ENCODE measurements at regions not wholly inside any gene's neighbourhood (a gene's known extent, or its start where the extent isn't known, plus 50 kb on each side); places are given as distances from the start of the nearest gene placed in this dataset.
A peak's percentile ranks its signal among the peaks of the same experiment; 100 is the strongest.
"Not testable (repeated sequence)": the region's sequence is repeated elsewhere in the genome, so short reads cannot be mapped to it uniquely, and the experiment has no call there.

- not testable (repeated sequence) for H3K4me1 Mint-ChIP-seq (ENCODE audit: low read depth); H3K36me3 Mint-ChIP-seq (ENCODE audit: low read depth); H3K4me3 Mint-ChIP-seq; H3K27ac Mint-ChIP-seq; H3K9me3 Mint-ChIP-seq; H3K27me3 Mint-ChIP-seq (ENCODE audit: low read depth)
These were observed 125.3 kb upstream of the SIMC1 start for GRCh38 chr5:176112888-176113287.

GRCh38 chr5:176113673-176114335 is 124.4 kb upstream of the SIMC1 start:
- not testable (repeated sequence) for H3K27ac Mint-ChIP-seq; H3K9me3 Mint-ChIP-seq; H3K36me3 Mint-ChIP-seq (ENCODE audit: low read depth); H3K4me1 Mint-ChIP-seq (ENCODE audit: low read depth); H3K27me3 Mint-ChIP-seq (ENCODE audit: low read depth); H3K4me3 Mint-ChIP-seq

- not testable (repeated sequence) for H3K27me3 Mint-ChIP-seq (ENCODE audit: low read depth); H3K4me3 Mint-ChIP-seq; H3K36me3 Mint-ChIP-seq (ENCODE audit: low read depth); H3K9me3 Mint-ChIP-seq; H3K4me1 Mint-ChIP-seq (ENCODE audit: low read depth); H3K27ac Mint-ChIP-seq
These were observed 123.4 kb upstream of the SIMC1 start for GRCh38 chr5:176114825-176115224.

- H3K4me1 Mint-ChIP-seq (ENCODE audit: low read depth); H3K27me3 Mint-ChIP-seq (ENCODE audit: low read depth); H3K4me3 Mint-ChIP-seq; H3K27ac Mint-ChIP-seq; H3K9me3 Mint-ChIP-seq; H3K36me3 Mint-ChIP-seq (ENCODE audit: low read depth): not testable (repeated sequence)
These were observed 120.5 kb upstream of the SIMC1 start for GRCh38 chr5:176117699-176118238.

DNA sequence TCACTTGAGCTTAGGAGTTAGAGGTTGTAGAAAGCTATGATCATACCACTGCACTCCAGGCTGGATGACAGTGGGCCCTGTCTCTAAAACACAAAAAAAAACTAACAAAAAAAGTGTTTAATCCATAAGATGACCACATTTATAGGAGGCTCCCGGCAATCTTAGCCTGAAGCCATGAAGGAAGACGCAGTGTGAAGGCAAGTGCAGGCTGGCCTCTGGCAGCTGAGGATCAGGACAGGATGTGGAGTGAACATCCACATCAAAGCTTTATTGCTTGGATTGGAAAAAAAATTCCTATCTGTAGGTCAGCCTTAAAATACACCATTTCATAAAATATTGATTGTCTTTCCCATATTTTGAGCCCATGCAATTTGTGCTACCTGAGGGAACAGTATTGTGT is 115.9 kb upstream of the SIMC1 start:
- H3K9me3 Mint-ChIP-seq; H3K27ac Mint-ChIP-seq; H3K4me3 Mint-ChIP-seq; H3K27me3 Mint-ChIP-seq (ENCODE audit: low read depth); H3K4me1 Mint-ChIP-seq (ENCODE audit: low read depth); H3K36me3 Mint-ChIP-seq (ENCODE audit: low read depth): not testable (repeated sequence)

GRCh38 chr5:176124120-176124519 is 114.1 kb upstream of the SIMC1 start:
- not testable (repeated sequence) for H3K9me3 Mint-ChIP-seq; H3K36me3 Mint-ChIP-seq (ENCODE audit: low read depth); H3K27ac Mint-ChIP-seq; H3K4me1 Mint-ChIP-seq (ENCODE audit: low read depth); H3K27me3 Mint-ChIP-seq (ENCODE audit: low read depth); H3K4me3 Mint-ChIP-seq

- no peak overlapping the region for H3K4me3 Mint-ChIP-seq
- peaks cover 40% of the 10 kb centered on the region for H3K27me3 Mint-ChIP-seq (ENCODE audit: low read depth)
- H3K4me1 Mint-ChIP-seq (ENCODE audit: low read depth), result peaks cover 5% of the 10 kb centered on the region
- peaks cover 3% of the 10 kb centered on the region for H3K9me3 Mint-ChIP-seq
- no peak overlapping the region for H3K27ac Mint-ChIP-seq
- no peaks in the 10 kb centered on the region for H3K36me3 Mint-ChIP-seq (ENCODE audit: low read depth)
These were observed 106.5 kb upstream of the SIMC1 start for GRCh38 chr5:176131771-176132170.

DNA sequence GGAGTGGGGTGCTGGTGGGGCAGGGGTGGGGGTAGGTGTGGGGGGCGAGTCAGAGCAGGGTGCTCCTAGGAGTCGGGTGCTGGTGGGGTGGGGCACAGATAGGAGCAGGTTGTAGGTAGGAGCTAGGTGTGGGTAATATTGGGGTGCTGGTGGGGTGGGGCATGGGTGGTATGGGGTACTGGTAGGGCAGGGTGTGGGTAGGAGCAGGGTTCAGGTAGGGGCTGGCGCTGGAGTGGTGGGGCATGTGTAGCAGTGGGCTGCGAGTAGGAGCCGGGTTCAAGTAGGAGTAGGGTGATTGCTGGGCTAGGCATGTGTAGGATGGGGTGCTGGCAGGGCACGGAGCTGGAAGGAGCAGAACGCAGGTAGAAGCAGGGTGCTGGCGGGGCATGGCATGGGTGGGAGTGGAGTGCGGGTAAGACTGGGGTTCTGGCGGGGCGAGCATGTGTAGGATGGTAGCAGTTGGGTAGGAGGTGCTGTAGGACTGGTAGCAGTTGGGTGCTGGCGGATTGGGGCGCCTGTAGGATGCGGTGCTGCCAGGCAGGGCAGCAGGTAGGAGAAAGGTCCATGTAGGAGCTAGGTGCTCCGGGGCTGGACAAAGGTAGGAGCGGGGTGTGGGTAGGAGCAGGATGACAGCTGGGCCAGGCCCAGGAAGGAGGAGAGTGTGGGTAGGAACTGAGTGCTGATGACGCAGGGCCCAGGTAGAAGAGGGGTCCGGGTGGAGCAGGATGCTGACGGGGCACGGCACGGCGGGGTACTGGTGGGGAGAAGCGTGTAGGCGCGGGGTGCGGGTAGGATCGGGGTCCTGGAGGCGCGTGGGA is 105.5 kb upstream of the SIMC1 start:
- Mint-ChIP-seq H3K4me1 (ENCODE audit: low read depth) (peaks cover 5% of the 10 kb centered on the region), H3K27me3 (ENCODE audit: low read depth) (peaks cover 45% of the 10 kb centered on the region), H3K9me3 (peaks cover 3% of the 10 kb centered on the region), H3K36me3 (ENCODE audit: low read depth) (no peaks in the 10 kb centered on the region), H3K4me3 (peak overlapping the region; percentile 40), H3K27ac (no peak overlapping the region)

GRCh38 chr5:176133289-176133870 is 104.8 kb upstream of the SIMC1 start:
- H3K9me3 Mint-ChIP-seq, result peaks cover 3% of the 10 kb centered on the region
- H3K36me3 Mint-ChIP-seq (ENCODE audit: low read depth), result no peaks in the 10 kb centered on the region
- H3K4me3 Mint-ChIP-seq, result no peak overlapping the region
- H3K27me3 Mint-ChIP-seq (ENCODE audit: low read depth), result peaks cover 45% of the 10 kb centered on the region
- H3K4me1 Mint-ChIP-seq (ENCODE audit: low read depth), result peaks cover 5% of the 10 kb centered on the region
- no peak overlapping the region for H3K27ac Mint-ChIP-seq

DNA sequence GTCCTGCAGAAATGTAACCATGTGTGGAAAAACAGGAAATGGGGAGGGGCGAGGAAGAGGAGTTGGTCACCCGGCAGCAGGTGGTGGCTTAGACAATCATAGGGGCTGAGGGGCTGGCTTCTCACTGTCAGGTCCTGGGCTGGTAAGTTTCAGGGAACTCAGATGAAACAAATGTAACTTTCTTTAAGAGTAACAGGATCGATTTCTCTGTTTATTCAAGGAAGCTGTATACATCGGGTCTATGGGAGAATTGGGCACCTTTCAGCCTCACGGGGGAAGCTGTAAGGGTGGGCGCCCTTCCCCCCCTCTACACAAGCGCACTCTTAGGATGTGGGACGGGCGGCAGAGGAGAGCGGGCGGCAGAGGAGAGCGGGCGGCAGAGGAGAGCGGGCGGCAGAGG is 104.3 kb upstream of the SIMC1 start:
- Mint-ChIP-seq H3K27me3 (ENCODE audit: low read depth) (peaks cover 45% of the 10 kb centered on the region), H3K4me1 (ENCODE audit: low read depth) (peaks cover 5% of the 10 kb centered on the region), H3K9me3 (peaks cover 3% of the 10 kb centered on the region), H3K4me3 (no peak overlapping the region), H3K27ac (no peak overlapping the region), H3K36me3 (ENCODE audit: low read depth) (no peaks in the 10 kb centered on the region)

DNA sequence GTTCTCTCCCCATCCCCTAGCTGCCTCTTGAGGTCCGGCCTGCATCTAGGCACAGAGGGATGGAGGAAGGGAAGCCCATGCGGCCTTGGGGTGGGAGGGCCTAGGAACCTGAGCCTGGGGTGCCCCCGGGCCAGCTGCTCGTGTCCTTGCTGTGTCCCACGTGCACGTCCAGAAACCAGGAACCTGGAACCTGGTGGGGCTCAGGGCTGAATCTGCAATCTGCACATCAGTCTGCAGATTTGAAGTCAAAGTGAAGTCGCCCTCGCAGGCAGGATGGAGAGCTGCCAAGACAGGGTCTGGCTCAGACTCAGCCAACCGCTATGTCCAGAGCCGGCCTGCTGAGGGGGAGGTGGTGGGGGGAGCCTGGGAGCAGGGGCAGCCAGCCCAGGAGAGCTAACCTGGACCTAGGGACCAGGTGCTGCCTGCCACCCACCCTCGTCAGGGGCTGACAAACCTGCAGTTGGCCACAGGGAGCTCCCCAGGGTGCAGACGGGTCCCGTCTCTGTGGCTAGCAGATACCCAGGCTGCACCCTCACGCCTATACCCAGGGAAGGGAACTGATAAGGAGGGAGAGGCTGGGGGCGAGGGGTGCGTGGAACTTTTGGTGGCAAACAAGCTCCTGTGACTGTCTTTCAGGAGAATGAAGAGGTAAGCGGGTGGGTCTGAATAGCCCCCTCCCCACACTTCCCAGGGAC is 103.5 kb upstream of the SIMC1 start:
- Mint-ChIP-seq H3K27ac (no peak overlapping the region), H3K27me3 (ENCODE audit: low read depth) (peaks cover 47% of the 10 kb centered on the region), H3K36me3 (ENCODE audit: low read depth) (no peaks in the 10 kb centered on the region), H3K4me1 (ENCODE audit: low read depth) (peaks cover 5% of the 10 kb centered on the region), H3K9me3 (peaks cover 3% of the 10 kb centered on the region), H3K4me3 (no peak overlapping the region)

GRCh38 chr5:176140138-176140537 is 98.1 kb upstream of the SIMC1 start:
- H3K27ac Mint-ChIP-seq; H3K4me1 Mint-ChIP-seq (ENCODE audit: low read depth); H3K36me3 Mint-ChIP-seq (ENCODE audit: low read depth); H3K4me3 Mint-ChIP-seq: not testable (repeated sequence)
- Mint-ChIP-seq H3K9me3 (peaks cover 23% of the 10 kb centered on the region), H3K27me3 (ENCODE audit: low read depth) (peaks cover 25% of the 10 kb centered on the region)

DNA sequence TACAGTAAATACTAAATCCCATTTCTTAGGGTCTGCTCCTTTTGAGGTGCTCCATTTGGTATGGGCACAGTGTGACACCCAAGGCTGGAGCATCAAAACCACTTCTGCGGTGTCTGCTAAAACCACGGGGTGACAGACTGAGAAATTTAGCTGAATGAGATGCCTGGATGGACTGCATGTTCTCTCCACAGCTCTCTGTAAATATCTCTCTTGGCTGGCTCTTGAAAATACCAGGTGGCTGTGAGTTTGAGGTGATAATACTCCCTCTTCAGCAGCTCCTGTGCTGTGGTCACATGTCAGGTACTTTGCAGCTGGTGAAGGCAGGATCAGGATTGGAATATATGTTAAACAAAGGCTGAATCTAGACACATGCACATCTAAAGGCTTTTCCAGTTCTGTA is 93.7 kb upstream of the SIMC1 start:
- Mint-ChIP-seq H3K4me1 (ENCODE audit: low read depth) (peaks cover 4% of the 10 kb centered on the region), H3K4me3 (no peak overlapping the region), H3K27ac (no peak overlapping the region), H3K36me3 (ENCODE audit: low read depth) (no peaks in the 10 kb centered on the region), H3K9me3 (peaks cover 23% of the 10 kb centered on the region), H3K27me3 (ENCODE audit: low read depth) (peaks cover 20% of the 10 kb centered on the region)

- H3K27me3 Mint-ChIP-seq (ENCODE audit: low read depth); H3K36me3 Mint-ChIP-seq (ENCODE audit: low read depth); H3K4me3 Mint-ChIP-seq; H3K4me1 Mint-ChIP-seq (ENCODE audit: low read depth); H3K27ac Mint-ChIP-seq; H3K9me3 Mint-ChIP-seq: not testable (repeated sequence)
These were observed 88.3 kb upstream of the SIMC1 start for GRCh38 chr5:176149948-176150347.

- no peaks in the 10 kb centered on the region for H3K9me3 Mint-ChIP-seq
- peaks cover 4% of the 10 kb centered on the region for H3K27me3 Mint-ChIP-seq (ENCODE audit: low read depth)
- no peaks in the 10 kb centered on the region for H3K4me1 Mint-ChIP-seq (ENCODE audit: low read depth)
- no peaks in the 10 kb centered on the region for H3K36me3 Mint-ChIP-seq (ENCODE audit: low read depth)
- no peak overlapping the region for H3K4me3 Mint-ChIP-seq
- no peak overlapping the region for H3K27ac Mint-ChIP-seq
These were observed 86.9 kb upstream of the SIMC1 start for GRCh38 chr5:176151281-176151680.
